ENCODE measurements at regions not wholly inside any gene's neighbourhood (a gene's known extent, or its start where the extent isn't known, plus 50 kb on each side); places are given as distances from the start of the nearest gene placed in this dataset.

- H3K27ac ChIP-seq (ENCODE audit: insufficient read depth in 1 of 2, low read depth in 1 of 2, low read length in 2 of 2, poor library complexity in 1 of 2, severe bottlenecking in 2 of 2), result no peak overlapping the region
- H3K4me3 ChIP-seq (ENCODE audit: control insufficient read depth in 1 of 7, extremely low read depth in 1 of 7, insufficient read depth in 4 of 7, low read depth in 2 of 7, low read length in 6 of 7), result no peak overlapping the region
- CTCF ChIA-PET, result no interaction called here
- no peak for DNase-seq
- POLR2A ChIA-PET, result no interaction called here
- no CpG with 5 or more reads among the region's 1 CpG for WGBS (ENCODE audit: insufficient coverage)
- H3K4me1 ChIP-seq (ENCODE audit: control extremely low read depth in 1 of 4, control insufficient read depth in 4 of 4, insufficient read depth in 4 of 4, low read length in 3 of 4), result no peaks in the 10 kb centered on the region
- H3K36me3 ChIP-seq (ENCODE audit: control insufficient read depth in 4 of 4, insufficient read depth in 4 of 4, low read length in 3 of 4), result no peaks in the 10 kb centered on the region
- H3K27me3 ChIP-seq (replicated peaks in 2 of 5; ENCODE audit: control insufficient read depth in 4 of 5, insufficient read depth in 5 of 5, low read length in 4 of 5), result no peaks in the 10 kb centered on the region
- H3K9me3 ChIP-seq (ENCODE audit: control extremely low read depth in 1 of 5, control insufficient read depth in 4 of 5, insufficient read depth in 2 of 5, low read depth in 1 of 5, low read length in 4 of 5), result no peaks in the 10 kb centered on the region
These were observed 1163.5 kb downstream of the ARAP2 start for GRCh38 chr4:35080799-35081198.

GRCh38 chr4:35087218-35087617 lies 1157.1 kb downstream of the ARAP2 start:
- H3K27ac ChIP-seq (ENCODE audit: insufficient read depth in 1 of 2, low read depth in 1 of 2, low read length in 2 of 2, poor library complexity in 1 of 2, severe bottlenecking in 2 of 2), result no peak overlapping the region
- no peaks in the 10 kb centered on the region for H3K36me3 ChIP-seq (ENCODE audit: control insufficient read depth in 4 of 4, insufficient read depth in 4 of 4, low read length in 3 of 4)
- no peaks in the 10 kb centered on the region for H3K9me3 ChIP-seq (ENCODE audit: control extremely low read depth in 1 of 5, control insufficient read depth in 4 of 5, insufficient read depth in 2 of 5, low read depth in 1 of 5, low read length in 4 of 5)
- no peak for DNase-seq
- CTCF ChIA-PET, result no interaction called here
- H3K27me3 ChIP-seq (replicated peaks in 2 of 5; ENCODE audit: control insufficient read depth in 4 of 5, insufficient read depth in 5 of 5, low read length in 4 of 5), result no peaks in the 10 kb centered on the region
- no peaks in the 10 kb centered on the region for H3K4me1 ChIP-seq (ENCODE audit: control extremely low read depth in 1 of 4, control insufficient read depth in 4 of 4, insufficient read depth in 4 of 4, low read length in 3 of 4)
- POLR2A ChIA-PET, result no interaction called here
- WGBS (ENCODE audit: insufficient coverage), result 97% methylated on average over 3 of the region's 3 CpGs
- H3K4me3 ChIP-seq (ENCODE audit: control insufficient read depth in 1 of 7, extremely low read depth in 1 of 7, insufficient read depth in 4 of 7, low read depth in 2 of 7, low read length in 6 of 7), result no peak overlapping the region

- Histone ChIP-seq H3K27ac (ENCODE audit: insufficient read depth in 1 of 2, low read depth in 1 of 2, low read length in 2 of 2, poor library complexity in 1 of 2, severe bottlenecking in 2 of 2) (no peak overlapping the region), H3K27me3 (replicated peaks in 2 of 5; ENCODE audit: control insufficient read depth in 4 of 5, insufficient read depth in 5 of 5, low read length in 4 of 5) (no peaks in the 10 kb centered on the region), H3K4me3 (ENCODE audit: control insufficient read depth in 1 of 7, extremely low read depth in 1 of 7, insufficient read depth in 4 of 7, low read depth in 2 of 7, low read length in 6 of 7) (no peak overlapping the region), H3K4me1 (ENCODE audit: control extremely low read depth in 1 of 4, control insufficient read depth in 4 of 4, insufficient read depth in 4 of 4, low read length in 3 of 4) (no peaks in the 10 kb centered on the region), H3K36me3 (ENCODE audit: control insufficient read depth in 4 of 4, insufficient read depth in 4 of 4, low read length in 3 of 4) (no peaks in the 10 kb centered on the region), H3K9me3 (ENCODE audit: control extremely low read depth in 1 of 5, control insufficient read depth in 4 of 5, insufficient read depth in 2 of 5, low read depth in 1 of 5, low read length in 4 of 5) (peaks cover 0 to 3% (median 0%) of the 10 kb centered on the region in 5 experiments)
- no peak for DNase-seq
- WGBS (ENCODE audit: insufficient coverage), result 94% methylated on average over 8 of the region's 8 CpGs
- POLR2A ChIA-PET, result no interaction called here
- CTCF ChIA-PET, result no interaction called here
These were observed 1143.4 kb downstream of the ARAP2 start for GRCh38 chr4:35100932-35101331.

- Histone ChIP-seq H3K27ac (ENCODE audit: insufficient read depth in 1 of 2, low read depth in 1 of 2, low read length in 2 of 2, poor library complexity in 1 of 2, severe bottlenecking in 2 of 2) (no peak overlapping the region), H3K36me3 (ENCODE audit: control insufficient read depth in 4 of 4, insufficient read depth in 4 of 4, low read length in 3 of 4) (no peaks in the 10 kb centered on the region), H3K27me3 (replicated peaks in 2 of 5; ENCODE audit: control insufficient read depth in 4 of 5, insufficient read depth in 5 of 5, low read length in 4 of 5) (no peaks in the 10 kb centered on the region), H3K4me3 (ENCODE audit: control insufficient read depth in 1 of 7, extremely low read depth in 1 of 7, insufficient read depth in 4 of 7, low read depth in 2 of 7, low read length in 6 of 7) (no peak overlapping the region), H3K4me1 (ENCODE audit: control extremely low read depth in 1 of 4, control insufficient read depth in 4 of 4, insufficient read depth in 4 of 4, low read length in 3 of 4) (no peaks in the 10 kb centered on the region), H3K9me3 (ENCODE audit: control extremely low read depth in 1 of 5, control insufficient read depth in 4 of 5, insufficient read depth in 2 of 5, low read depth in 1 of 5, low read length in 4 of 5) (peaks cover 0 to 3% (median 0%) of the 10 kb centered on the region in 5 experiments)
- 100% methylated on average over 4 of the region's 8 CpGs for WGBS (ENCODE audit: insufficient coverage)
- POLR2A ChIA-PET, result no interaction called here
- DNase-seq, result no peak
- CTCF ChIA-PET, result no interaction called here
These were observed 1142.2 kb downstream of the ARAP2 start for GRCh38 chr4:35102066-35102465.

DNA sequence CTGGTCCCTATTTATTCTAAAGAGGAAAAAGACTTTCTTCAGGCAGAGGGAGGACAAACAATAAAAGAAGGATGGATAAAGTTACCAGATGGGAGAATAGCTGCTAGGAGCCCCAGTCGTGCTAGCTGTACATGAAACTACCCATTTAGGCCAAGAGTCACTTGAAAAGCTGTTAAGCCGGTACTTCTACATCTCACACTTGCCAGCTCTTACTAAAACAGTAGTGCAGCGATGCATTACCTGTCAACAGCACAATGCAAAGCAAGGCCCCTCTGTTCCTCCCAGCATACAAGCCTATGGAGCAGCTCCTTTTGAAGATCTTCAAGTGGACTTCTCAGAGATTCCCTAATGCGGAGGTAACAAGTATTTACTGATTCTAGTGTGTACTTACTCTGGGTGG lies 1138.8 kb downstream of the ARAP2 start:
- 92% methylated on average over 2 of the region's 4 CpGs for WGBS (ENCODE audit: insufficient coverage)
- Histone ChIP-seq H3K4me3 (ENCODE audit: control insufficient read depth in 1 of 7, extremely low read depth in 1 of 7, insufficient read depth in 4 of 7, low read depth in 2 of 7, low read length in 6 of 7) (no peak overlapping the region), H3K27ac (ENCODE audit: insufficient read depth in 1 of 2, low read depth in 1 of 2, low read length in 2 of 2, poor library complexity in 1 of 2, severe bottlenecking in 2 of 2) (no peak overlapping the region), H3K4me1 (ENCODE audit: control extremely low read depth in 1 of 4, control insufficient read depth in 4 of 4, insufficient read depth in 4 of 4, low read length in 3 of 4) (no peaks in the 10 kb centered on the region), H3K9me3 (ENCODE audit: control extremely low read depth in 1 of 5, control insufficient read depth in 4 of 5, insufficient read depth in 2 of 5, low read depth in 1 of 5, low read length in 4 of 5) (peaks cover 0 to 3% (median 0%) of the 10 kb centered on the region in 5 experiments), H3K27me3 (replicated peaks in 2 of 5; ENCODE audit: control insufficient read depth in 4 of 5, insufficient read depth in 5 of 5, low read length in 4 of 5) (no peaks in the 10 kb centered on the region), H3K36me3 (ENCODE audit: control insufficient read depth in 4 of 4, insufficient read depth in 4 of 4, low read length in 3 of 4) (no peaks in the 10 kb centered on the region)
- DNase-seq, result no peak
- CTCF ChIA-PET, result no interaction called here
- POLR2A ChIA-PET, result no interaction called here

DNA sequence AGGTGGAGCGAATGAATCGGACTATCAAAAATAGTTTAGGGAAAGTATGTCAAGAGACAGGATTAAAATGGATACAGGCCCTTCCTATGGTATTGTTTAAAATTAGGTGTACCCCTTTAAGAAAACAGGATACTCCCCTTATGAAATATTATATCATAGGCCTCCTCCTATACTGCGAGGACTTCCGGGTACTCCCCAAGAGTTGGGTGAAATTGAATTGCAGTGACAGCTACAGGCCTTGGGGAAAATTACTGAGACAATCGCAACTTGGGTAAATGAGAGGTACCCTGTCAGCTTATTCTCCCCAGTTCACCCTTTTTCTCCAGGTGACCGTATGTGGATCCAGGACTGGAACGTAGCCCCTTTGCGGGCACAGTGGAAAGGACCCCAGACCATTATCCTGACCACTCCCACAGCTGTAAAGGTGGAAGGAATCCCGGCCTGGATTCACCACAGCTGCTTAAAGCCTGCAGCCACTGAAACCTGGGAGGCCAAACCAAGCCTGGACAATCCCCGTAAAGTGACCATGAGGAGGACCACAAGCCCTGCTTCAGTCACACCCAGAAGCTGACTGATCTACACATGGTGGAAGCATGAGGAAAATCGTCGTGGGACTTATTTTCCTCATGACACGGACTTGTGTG lies 1138.1 kb downstream of the ARAP2 start:
- H3K4me1 ChIP-seq (ENCODE audit: control extremely low read depth in 1 of 4, control insufficient read depth in 4 of 4, insufficient read depth in 4 of 4, low read length in 3 of 4), result no peaks in the 10 kb centered on the region
- peaks cover 0 to 2% (median 0%) of the 10 kb centered on the region in 5 experiments for H3K9me3 ChIP-seq (ENCODE audit: control extremely low read depth in 1 of 5, control insufficient read depth in 4 of 5, insufficient read depth in 2 of 5, low read depth in 1 of 5, low read length in 4 of 5)
- H3K27me3 ChIP-seq (replicated peaks in 2 of 5; ENCODE audit: control insufficient read depth in 4 of 5, insufficient read depth in 5 of 5, low read length in 4 of 5), result no peaks in the 10 kb centered on the region
- WGBS (ENCODE audit: insufficient coverage), result 85% methylated on average over 6 of the region's 13 CpGs
- ChIA-PET POLR2A (interaction anchor here (0.6 kb wide), 1 partner anchor 42 kb away, joined by 5 read pairs; no protein-coding TSS in a partner anchor), CTCF (no interaction called here)
- no peak for DNase-seq
- no peak overlapping the region for H3K27ac ChIP-seq (ENCODE audit: insufficient read depth in 1 of 2, low read depth in 1 of 2, low read length in 2 of 2, poor library complexity in 1 of 2, severe bottlenecking in 2 of 2)
- H3K36me3 ChIP-seq (ENCODE audit: control insufficient read depth in 4 of 4, insufficient read depth in 4 of 4, low read length in 3 of 4), result no peaks in the 10 kb centered on the region
- no peak overlapping the region for H3K4me3 ChIP-seq (ENCODE audit: control insufficient read depth in 1 of 7, extremely low read depth in 1 of 7, insufficient read depth in 4 of 7, low read depth in 2 of 7, low read length in 6 of 7)

GRCh38 chr4:35124106-35124505 lies 1120.2 kb downstream of the ARAP2 start:
- H3K4me3 ChIP-seq (ENCODE audit: control insufficient read depth in 1 of 7, extremely low read depth in 1 of 7, insufficient read depth in 4 of 7, low read depth in 2 of 7, low read length in 6 of 7), result no peak overlapping the region
- no peaks in the 10 kb centered on the region for H3K9me3 ChIP-seq (ENCODE audit: control extremely low read depth in 1 of 5, control insufficient read depth in 4 of 5, insufficient read depth in 2 of 5, low read depth in 1 of 5, low read length in 4 of 5)
- H3K4me1 ChIP-seq (ENCODE audit: control extremely low read depth in 1 of 4, control insufficient read depth in 4 of 4, insufficient read depth in 4 of 4, low read length in 3 of 4), result no peaks in the 10 kb centered on the region
- no peaks in the 10 kb centered on the region for H3K27me3 ChIP-seq (replicated peaks in 2 of 5; ENCODE audit: control insufficient read depth in 4 of 5, insufficient read depth in 5 of 5, low read length in 4 of 5)
- no peak for DNase-seq
- no peaks in the 10 kb centered on the region for H3K36me3 ChIP-seq (ENCODE audit: control insufficient read depth in 4 of 4, insufficient read depth in 4 of 4, low read length in 3 of 4)
- no peak overlapping the region for H3K27ac ChIP-seq (ENCODE audit: insufficient read depth in 1 of 2, low read depth in 1 of 2, low read length in 2 of 2, poor library complexity in 1 of 2, severe bottlenecking in 2 of 2)
- POLR2A ChIA-PET, result no interaction called here
- CTCF ChIA-PET, result no interaction called here

Measured in common myeloid progenitor, CD34-positive (primary cell).